IMR-90 (cell line): ENCODE measurements at regions not wholly inside any gene's neighbourhood (a gene's known extent, or its start where the extent isn't known, plus 50 kb on each side); places are given as distances from the start of the nearest gene placed in this dataset.
A peak's percentile ranks its signal among the peaks of the same experiment; 100 is the strongest.

Experiments
- ATAC-seq: fragments of 200-7000 bp; cut with Tn5 transposase; 2 replicates; pipeline ENCODE4 v1.9.1; 2020; ENCODE audit warnings: low read depth, mild to moderate bottlenecking, moderate library complexity
- BruUV-seq: library from RNA; stranded (reverse); fragments of 400-500 nt; replicated peaks from 2 replicates; lab custom pipeline; 2021; lab: Mats Ljungman, UMichigan
- CTCF ChIA-PET: fragments of 300-600 bp; formaldehyde crosslinking; extraction: SDS; loops from one replicate; lab custom pipeline; 2021; ENCODE audit warnings: antibody characterized with exemption; lab: Yijun Ruan, JAX
- POLR2A ChIA-PET: fragments of 300-600 bp; sonication (Branson Sonifier 250); formaldehyde crosslinking; loops from one replicate; lab custom pipeline; 2022; ENCODE audit warnings: antibody characterized with exemption; ENCODE audit not compliant: unreplicated experiment; lab: Charles Lee
- DNase-seq: peaks from one replicate; pipeline ENCODE4 v3.0.0; 2013
- H2AFZ ChIP-seq: replicated peaks from 2 replicates; pipeline ENCODE3; 2013; ENCODE audit warnings: low read length, mild to moderate bottlenecking; ENCODE audit not compliant: poor library complexity
- H2AK5ac ChIP-seq: 2 replicates; pipeline ENCODE4 v1.6.1; 2013; ENCODE audit warnings: low read depth, low read length, inconsistent platforms
- H2AK9ac ChIP-seq: replicated peaks from 2 replicates; pipeline ENCODE3; 2013; ENCODE audit warnings: mild to moderate bottlenecking, low read depth, low read length, moderate library complexity; ENCODE audit not compliant: poor library complexity
- H2BK120ac ChIP-seq: 2 replicates; pipeline ENCODE4 v1.6.1; 2013; ENCODE audit warnings: low read depth, low read length, inconsistent platforms
- H2BK15ac ChIP-seq: 3 replicates; pipeline ENCODE4 v1.6.1; 2013; ENCODE audit warnings: low read depth, low read length, inconsistent platforms
- H2BK20ac ChIP-seq: 2 replicates; pipeline ENCODE4 v1.6.1; 2013; ENCODE audit warnings: low read depth, mild to moderate bottlenecking, inconsistent platforms, low read length, moderate library complexity
- H2BK5ac ChIP-seq: 2 replicates; pipeline ENCODE4 v1.6.1; 2013; ENCODE audit warnings: mild to moderate bottlenecking, low read depth, low read length, inconsistent platforms; ENCODE audit not compliant: poor library complexity, severe bottlenecking
- H3K14ac ChIP-seq: replicated peaks from 2 replicates; pipeline ENCODE4 v1.6.1; 2013; ENCODE audit warnings: low read depth, low read length, inconsistent platforms
- H3K18ac ChIP-seq: 2 replicates; pipeline ENCODE4 v1.6.1; 2013; ENCODE audit warnings: low read depth, low read length, control low read depth
- H3K23ac ChIP-seq: 2 replicates; pipeline ENCODE4 v1.6.1; 2013; ENCODE audit warnings: low read depth, low read length, inconsistent platforms
- H3K27ac ChIP-seq: 2 replicates; pipeline ENCODE4 v1.5.1; 2013; ENCODE audit warnings: mild to moderate bottlenecking, control low read depth, low read length; ENCODE audit not compliant: insufficient read depth
- H3K27me3 ChIP-seq: 2 replicates; pipeline ENCODE4 v1.6.1; 2013; ENCODE audit warnings: low read length; ENCODE audit not compliant: control insufficient read depth, insufficient read depth
- H3K36me3 ChIP-seq: 2 replicates; pipeline ENCODE4 v1.6.1; 2013; ENCODE audit warnings: low read length, mixed read lengths; ENCODE audit not compliant: control insufficient read depth, insufficient read depth
- H3K4ac ChIP-seq: 2 replicates; pipeline ENCODE4 v1.6.1; 2013; ENCODE audit warnings: low read depth, low read length, inconsistent platforms
- H3K4me1 ChIP-seq: 2 replicates; pipeline ENCODE4 v1.6.1; 2013; ENCODE audit warnings: low read length, mixed read lengths; ENCODE audit not compliant: control insufficient read depth, insufficient read depth
- H3K4me2 ChIP-seq: 2 replicates; pipeline ENCODE4 v1.6.1; 2013; ENCODE audit warnings: low read depth, mild to moderate bottlenecking, control low read depth, low read length, moderate library complexity
- H3K4me3 ChIP-seq: 2 replicates; pipeline ENCODE4 v1.5.1; 2013; ENCODE audit warnings: low read depth, mild to moderate bottlenecking, control low read depth, low read length, moderate library complexity; ENCODE audit not compliant: insufficient read depth
- H3K56ac ChIP-seq: 2 replicates; pipeline ENCODE4 v1.6.1; 2013; ENCODE audit warnings: low read length, inconsistent platforms; ENCODE audit not compliant: insufficient read depth; ENCODE audit errors: extremely low read depth
- H3K79me1 ChIP-seq, 2 experiments: 2 replicates each; pipeline ENCODE4 v1.6.1; 2013; ENCODE audit warnings: low read length in 2 of 2, inconsistent platforms in 1 of 2, low read depth in 1 of 2
- H3K9ac ChIP-seq: 2 replicates; pipeline ENCODE4 v1.6.1; 2013; ENCODE audit warnings: low read depth, low read length, control low read depth
- H3K9me1 ChIP-seq: 2 replicates; pipeline ENCODE4 v1.6.1; 2013; ENCODE audit warnings: low read length, inconsistent platforms; ENCODE audit not compliant: insufficient read depth
- H3K9me3 ChIP-seq: 2 replicates; pipeline ENCODE4 v1.6.1; 2013; ENCODE audit warnings: low read length; ENCODE audit not compliant: control insufficient read depth, insufficient read depth
- H4K20me1 ChIP-seq: 2 replicates; pipeline ENCODE4 v1.6.1; 2013; ENCODE audit warnings: low read length, inconsistent platforms; ENCODE audit not compliant: insufficient read depth
- H4K5ac ChIP-seq: 2 replicates; pipeline ENCODE4 v1.6.1; 2013; ENCODE audit warnings: mild to moderate bottlenecking, low read depth, low read length, control low read depth
- H4K8ac ChIP-seq, 2 experiments: 2 replicates each; pipeline ENCODE4 v1.6.1; 2013; ENCODE audit warnings: low read depth in 2 of 2, low read length in 2 of 2, control low read depth in 1 of 2, inconsistent platforms in 1 of 2
- H4K91ac ChIP-seq: 2 replicates; pipeline ENCODE4 v1.6.1; 2013; ENCODE audit warnings: low read depth, low read length, inconsistent platforms; ENCODE audit not compliant: insufficient read depth
- WGBS, 2 experiments: methylation state at CpG; one replicate each; pipeline versions ENCODE4 v1.1.5 to v1.1.7; 2013; ENCODE audit warnings: missing lambda C conversion rate in 2 of 2; ENCODE audit not compliant: insufficient read length in 1 of 2; ENCODE audit errors: extremely low coverage in 2 of 2; 5-methylcytosine and 5-hydroxymethylcytosine counted together
- dilution Hi-C: fragments of 300-500 bp; cut with HindIII; formaldehyde crosslinking; loops from one replicate; pipeline ENCODE4 v1.14.3; 2018; ENCODE audit warnings: low sequenced_read_pairs; ENCODE audit not compliant: unreplicated experiment
- in situ Hi-C: fragments of 300-500 bp; cut with MboI; formaldehyde crosslinking; loops from 3 replicates; pipeline ENCODE4 v1.14.3; 2019; ENCODE audit warnings: low sequenced_read_pairs, inconsistent platforms, mixed read lengths
- intact Hi-C: fragments of 100-400 bp; cut with micrococcal nuclease; formaldehyde crosslinking; loops from 2 replicates; pipeline ENCODE4 v1.10.0; 2022
- TF ChIP-seq, protein P1 (sequence below): conservative IDR thresholded peaks from 2 replicates; pipeline ENCODE4 v1.5.1; 2012; ENCODE audit warnings: mild to moderate bottlenecking, low read depth, low read length, improper control_type of control experiment
- TF ChIP-seq, protein P2 (sequence below): fragments of 150-350 bp; IDR thresholded peaks from 2 replicates; pipeline ENCODE4 v1.6.1; 2017; ENCODE audit warnings: mild to moderate bottlenecking, antibody characterized with exemption, low read length, low read depth

DNA sequence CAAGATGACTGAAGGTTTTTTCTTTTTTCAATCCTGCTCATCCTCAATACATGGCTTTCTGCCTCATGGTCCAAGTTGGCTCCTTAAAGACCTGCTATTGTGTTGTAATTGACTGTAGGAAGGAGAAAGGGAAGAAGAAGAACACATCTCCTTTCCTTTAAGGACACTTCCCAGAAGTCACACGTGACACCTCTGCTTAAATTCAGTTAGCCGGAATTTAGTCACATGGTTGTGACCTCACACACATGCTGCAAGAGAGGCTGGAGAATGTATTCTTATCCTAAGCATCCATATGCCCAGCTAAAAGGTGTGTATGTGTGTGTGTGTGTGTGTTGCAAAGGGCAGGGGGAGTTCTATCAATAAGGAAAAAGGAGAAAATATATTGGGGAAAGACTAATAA is 185.8 kb upstream of the IL12A start:
- no peaks in the 10 kb centered on the region for H3K9me3 ChIP-seq
- no peak overlapping the region for H3K27ac ChIP-seq
- in situ Hi-C loops = loop anchor here (5.0 to 10.0 kb wide), 2 partner anchors 186 to 478 kb away; no protein-coding TSS in a partner anchor
- H4K8ac ChIP-seq = peak overlapping the region in 1 of 2 experiments; percentile 56; a peak in 2 of 4 replicates
- H3K9ac ChIP-seq = no peak overlapping the region
- CTCF ChIA-PET = interaction anchor here (0.8 kb wide), 1 partner anchor 182 kb away, joined by 3 read pairs; no protein-coding TSS in a partner anchor
- no peaks in the 10 kb centered on the region for H3K36me3 ChIP-seq
- H3K4me1 ChIP-seq = peaks cover 35% of the 10 kb centered on the region
- peak overlapping the region; percentile 51; the same call in 1 of the 3 replicates for H2BK15ac ChIP-seq
- H2BK120ac ChIP-seq = peak overlapping the region; percentile 33; the same call in 1 of the 2 replicates
- H4K91ac ChIP-seq = no peak overlapping the region
- H3K4me2 ChIP-seq = no peak overlapping the region
- H3K18ac ChIP-seq = peak overlapping the region; percentile 47; the same call in 1 of the 2 replicates
- H2BK20ac ChIP-seq = peak overlapping the region; percentile 38; the same call in 1 of the 2 replicates
- dilution Hi-C loops = no loop called here
- DNase-seq (no peak), ATAC-seq (no peak)
- 100% methylated on average over 1 of the region's 2 CpGs; no CpG with 5 or more reads in 1 of the 2 experiments for WGBS, 2 experiments
- H3K79me1 ChIP-seq = peaks cover 37 to 83% of the 10 kb centered on the region in 2 experiments
- peak overlapping the region; percentile 36; the same call in 1 of the 2 replicates for H4K5ac ChIP-seq
- TF ChIP-seq, protein P1, sequence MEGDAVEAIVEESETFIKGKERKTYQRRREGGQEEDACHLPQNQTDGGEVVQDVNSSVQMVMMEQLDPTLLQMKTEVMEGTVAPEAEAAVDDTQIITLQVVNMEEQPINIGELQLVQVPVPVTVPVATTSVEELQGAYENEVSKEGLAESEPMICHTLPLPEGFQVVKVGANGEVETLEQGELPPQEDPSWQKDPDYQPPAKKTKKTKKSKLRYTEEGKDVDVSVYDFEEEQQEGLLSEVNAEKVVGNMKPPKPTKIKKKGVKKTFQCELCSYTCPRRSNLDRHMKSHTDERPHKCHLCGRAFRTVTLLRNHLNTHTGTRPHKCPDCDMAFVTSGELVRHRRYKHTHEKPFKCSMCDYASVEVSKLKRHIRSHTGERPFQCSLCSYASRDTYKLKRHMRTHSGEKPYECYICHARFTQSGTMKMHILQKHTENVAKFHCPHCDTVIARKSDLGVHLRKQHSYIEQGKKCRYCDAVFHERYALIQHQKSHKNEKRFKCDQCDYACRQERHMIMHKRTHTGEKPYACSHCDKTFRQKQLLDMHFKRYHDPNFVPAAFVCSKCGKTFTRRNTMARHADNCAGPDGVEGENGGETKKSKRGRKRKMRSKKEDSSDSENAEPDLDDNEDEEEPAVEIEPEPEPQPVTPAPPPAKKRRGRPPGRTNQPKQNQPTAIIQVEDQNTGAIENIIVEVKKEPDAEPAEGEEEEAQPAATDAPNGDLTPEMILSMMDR = no peak
- TF ChIP-seq, protein P2, sequence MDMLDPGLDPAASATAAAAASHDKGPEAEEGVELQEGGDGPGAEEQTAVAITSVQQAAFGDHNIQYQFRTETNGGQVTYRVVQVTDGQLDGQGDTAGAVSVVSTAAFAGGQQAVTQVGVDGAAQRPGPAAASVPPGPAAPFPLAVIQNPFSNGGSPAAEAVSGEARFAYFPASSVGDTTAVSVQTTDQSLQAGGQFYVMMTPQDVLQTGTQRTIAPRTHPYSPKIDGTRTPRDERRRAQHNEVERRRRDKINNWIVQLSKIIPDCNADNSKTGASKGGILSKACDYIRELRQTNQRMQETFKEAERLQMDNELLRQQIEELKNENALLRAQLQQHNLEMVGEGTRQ = peak; percentile 56
- intact Hi-C loops = loop anchor here (10.0 kb wide), 1 partner anchor 348 kb away; no protein-coding TSS in a partner anchor
- peaks cover 30% of the 10 kb centered on the region for H4K20me1 ChIP-seq
- POLR2A ChIA-PET = no interaction called here
- H3K56ac ChIP-seq = no peak overlapping the region
- no peak overlapping the region for H2AFZ ChIP-seq
- peaks cover 11% of the 10 kb centered on the region for H3K9me1 ChIP-seq
- H2BK5ac ChIP-seq = peak overlapping the region; percentile 48
- 0 out of 2 replicates have a peak overlapping the region, but pooled peaks have one; percentile 1 for H3K14ac ChIP-seq
- H2AK5ac ChIP-seq = peak overlapping the region; percentile 38; the same call in 1 of the 2 replicates
- peak overlapping the region; percentile 39; the same call in 1 of the 2 replicates for H3K23ac ChIP-seq
- H3K4ac ChIP-seq = peak overlapping the region; percentile 29; the same call in 1 of the 2 replicates
- BruUV-seq = no TSS peak
- no peak overlapping the region for H3K4me3 ChIP-seq
- no peak overlapping the region for H2AK9ac ChIP-seq
- no peaks in the 10 kb centered on the region for H3K27me3 ChIP-seq
